G401 (cell line): ENCODE measurements at regions not wholly inside any gene's neighbourhood (a gene's known extent, or its start where the extent isn't known, plus 50 kb on each side); places are given as distances from the start of the nearest gene placed in this dataset.

Source experiments
- DNase-seq: peaks from one replicate; pipeline ENCODE4 v3.0.0-alpha.2; 2015; ENCODE audit warnings: low spot score
- in situ Hi-C: cut with HindIII; loops from 2 replicates; pipeline ENCODE4 v1.10.0; 2016; ENCODE audit warnings: low sequenced_read_pairs, mixed read lengths

- no peak for DNase-seq
- in situ Hi-C loops, result no loop called here
Observed at GRCh38 chr5:118696076-118696475, 292.3 kb downstream of the DTWD2 start.

- DNase-seq, result peak; percentile 87
- in situ Hi-C loops, result no loop called here
Observed at GRCh38 chr5:118692811-118693342, 295.5 kb downstream of the DTWD2 start.

- in situ Hi-C loops, result no loop called here
- no peak for DNase-seq
Observed at GRCh38 chr5:118687661-118688621, 300.4 kb downstream of the DTWD2 start.

GRCh38 chr5:118687100-118687499, 301.2 kb downstream of the DTWD2 start:
- in situ Hi-C loops, result no loop called here
- no peak for DNase-seq

- no peak for DNase-seq
- in situ Hi-C loops, result no loop called here
Observed at GRCh38 chr5:118681655-118682054, 306.7 kb downstream of the DTWD2 start.

- in situ Hi-C loops, result no loop called here
- no peak for DNase-seq
Observed at GRCh38 chr5:118679264-118679940, 308.9 kb downstream of the DTWD2 start.

GRCh38 chr5:118678746-118679145, 309.6 kb downstream of the DTWD2 start:
- in situ Hi-C loops, result no loop called here
- DNase-seq, result no peak

GRCh38 chr5:118675247-118675646, 313.1 kb downstream of the DTWD2 start:
- DNase-seq, result no peak
- in situ Hi-C loops, result no loop called here

GRCh38 chr5:118657576-118657975, 330.8 kb downstream of the DTWD2 start:
- in situ Hi-C loops, result no loop called here
- DNase-seq, result no peak

GRCh38 chr5:118653872-118654271, 334.5 kb downstream of the DTWD2 start:
- in situ Hi-C loops, result no loop called here
- no peak for DNase-seq

- in situ Hi-C loops, result no loop called here
Observed at GRCh38 chr5:118653183-118653582, 335.2 kb downstream of the DTWD2 start.

GRCh38 chr5:118651002-118651401, 337.3 kb downstream of the DTWD2 start:
- in situ Hi-C loops, result no loop called here
- no peak for DNase-seq

More at GRCh38 chr5:118653183-118653582, 335.2 kb downstream of the DTWD2 start:
- DNase-seq, result no peak

- DNase-seq, result no peak
- in situ Hi-C loops, result no loop called here
Observed at GRCh38 chr5:118647587-118647986, 340.8 kb downstream of the DTWD2 start.

- no peak for DNase-seq
- in situ Hi-C loops, result no loop called here
Observed at GRCh38 chr5:118646917-118647316, 341.4 kb downstream of the DTWD2 start.

GRCh38 chr5:118637947-118638670, 350.2 kb downstream of the DTWD2 start:
- in situ Hi-C loops, result no loop called here
- DNase-seq, result no peak

- no peak for DNase-seq
- in situ Hi-C loops, result no loop called here
Observed at GRCh38 chr5:118628660-118629354, 359.5 kb downstream of the DTWD2 start.

GRCh38 chr5:118620233-118620632, 368.1 kb downstream of the DTWD2 start:
- DNase-seq, result no peak
- in situ Hi-C loops, result no loop called here

GRCh38 chr5:118619823-118620222, 368.5 kb downstream of the DTWD2 start:
- no peak for DNase-seq
- in situ Hi-C loops, result no loop called here

- no peak for DNase-seq
- in situ Hi-C loops, result no loop called here
Observed at GRCh38 chr5:118616281-118616680, 372.1 kb downstream of the DTWD2 start.
